ENCODE measurements at regions not wholly inside any gene's neighbourhood (a gene's known extent, or its start where the extent isn't known, plus 50 kb on each side); places are given as distances from the start of the nearest gene placed in this dataset.
"Not testable (repeated sequence)": the region's sequence is repeated elsewhere in the genome, so short reads cannot be mapped to it uniquely, and the experiment has no call there.

GRCh38 chr16:22436823-22437652, 62.6 kb upstream of the CDR2 start:
- peak; percentile 39 to 65 (median 58) for DNase-seq (ENCODE audit: low read depth in 4 of 4, low spot score in 3 of 4)

GRCh38 chr16:22436326-22436822, 62.0 kb upstream of the CDR2 start:
- not testable (repeated sequence) for DNase-seq (ENCODE audit: low read depth in 4 of 4, low spot score in 3 of 4)

DNA sequence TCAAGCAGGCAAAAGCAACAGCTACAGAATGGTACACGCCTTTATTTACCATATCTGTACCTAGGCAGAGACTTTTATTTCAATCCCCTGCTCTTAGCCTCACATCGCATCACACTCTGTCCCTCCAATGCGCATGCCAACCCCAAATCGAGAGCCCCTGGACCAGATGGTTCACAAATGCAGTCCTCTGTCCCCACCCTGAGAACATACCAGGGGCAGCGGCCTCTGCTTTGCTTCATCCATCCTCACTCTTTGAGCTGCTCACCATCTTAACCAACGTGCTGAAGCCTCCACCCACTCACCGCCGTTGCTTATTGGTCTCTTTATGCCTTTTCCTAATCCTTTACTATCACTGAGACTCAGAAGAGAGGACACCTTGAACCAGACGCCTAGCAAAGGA, 56.9 kb upstream of the CDR2 start:
- not testable (repeated sequence) for DNase-seq (ENCODE audit: low read depth in 4 of 4, low spot score in 3 of 4)

DNA sequence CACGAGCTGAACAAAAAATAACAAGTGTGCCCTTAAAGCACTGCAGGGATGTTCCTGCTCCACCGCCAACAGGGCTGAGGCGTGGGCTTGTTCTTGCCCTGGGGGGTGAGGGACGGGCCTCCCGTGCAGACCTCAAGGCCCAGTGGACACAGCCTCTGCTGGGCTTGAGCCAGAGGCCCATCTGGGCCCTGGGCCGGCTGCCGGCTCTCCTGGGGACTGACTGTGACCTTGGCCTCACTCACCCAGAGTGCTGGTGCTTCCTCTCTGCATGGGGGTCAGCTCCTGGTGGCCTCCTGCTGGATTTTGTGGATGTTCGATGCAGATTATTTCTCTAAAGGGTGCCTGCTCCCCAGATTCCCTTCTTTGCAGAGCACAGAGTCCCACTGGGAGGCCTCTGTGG, 54.2 kb upstream of the CDR2 start:
- no peak for DNase-seq (ENCODE audit: low read depth in 4 of 4, low spot score in 3 of 4)

DNA sequence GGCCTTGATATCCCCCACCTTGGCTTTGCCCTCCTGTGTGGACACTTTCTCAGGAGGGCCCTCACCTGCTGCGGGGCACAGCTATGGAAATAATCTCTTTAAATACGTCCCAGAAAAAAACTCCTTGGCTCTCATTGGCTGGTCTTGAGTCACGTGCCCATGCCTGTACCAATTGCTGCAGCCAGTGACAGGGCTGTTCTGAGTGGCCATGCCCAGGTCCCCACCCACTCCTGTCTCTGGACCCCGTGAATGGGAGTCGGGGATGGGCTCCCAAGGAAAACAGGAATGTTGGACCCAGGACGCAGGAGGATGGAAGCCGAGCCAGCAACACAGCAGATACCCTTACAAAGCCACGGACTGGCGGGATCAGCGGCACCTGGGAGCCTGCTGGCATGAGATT, 53.1 kb upstream of the CDR2 start:
- no peak for DNase-seq (ENCODE audit: low read depth in 4 of 4, low spot score in 3 of 4)

- DNase-seq (ENCODE audit: low read depth in 4 of 4, low spot score in 3 of 4), result no peak
These were observed 51.4 kb upstream of the CDR2 start for GRCh38 chr16:22425847-22426246.

- no peak for DNase-seq (ENCODE audit: low read depth in 4 of 4, low spot score in 3 of 4)
These were observed 50.8 kb upstream of the CDR2 start for GRCh38 chr16:22425036-22425801.

DNA sequence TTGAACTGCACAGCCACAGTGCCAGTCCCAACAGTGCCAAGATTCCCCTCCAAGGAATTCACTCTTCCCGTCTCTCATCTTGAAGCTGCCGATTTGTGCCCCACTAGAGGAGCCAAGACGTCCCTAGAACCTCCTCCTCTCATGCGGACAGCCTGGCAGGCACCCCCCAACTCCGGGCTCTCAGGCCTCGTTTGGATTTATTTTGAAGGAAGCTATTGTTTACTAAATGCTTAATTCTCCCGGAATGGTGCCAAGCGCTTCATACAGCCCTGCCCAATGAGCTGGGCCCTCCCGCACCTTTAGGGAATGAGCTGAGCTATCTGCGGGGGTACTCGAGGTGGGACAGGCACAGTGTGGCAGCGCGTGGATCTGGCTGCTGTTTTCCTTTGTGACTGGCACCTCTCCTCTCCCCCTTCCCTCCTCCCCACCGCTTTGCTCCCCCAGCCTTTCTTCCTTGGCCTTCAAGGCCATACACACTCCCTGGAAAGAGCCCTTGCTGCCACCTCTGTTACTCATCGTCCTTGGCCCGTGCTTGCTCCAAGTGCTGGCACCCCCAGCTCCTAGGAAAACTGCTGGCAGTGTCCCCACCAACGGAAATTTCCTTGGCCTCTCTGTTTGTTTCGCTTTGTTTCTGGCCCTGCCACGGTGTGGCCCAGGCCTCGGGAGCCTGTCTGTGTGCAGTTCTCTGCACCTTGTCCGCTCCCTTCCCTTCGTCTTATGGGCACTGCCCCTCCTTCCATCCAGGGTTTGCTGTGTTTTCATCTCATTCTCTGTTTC, 49.9 kb upstream of the CDR2 start:
- no peak for DNase-seq (ENCODE audit: low read depth in 4 of 4, low spot score in 3 of 4)
